Endothelial cell of umbilical vein (primary cell): ENCODE measurements at regions not wholly inside any gene's neighbourhood (a gene's known extent, or its start where the extent isn't known, plus 50 kb on each side); places are given as distances from the start of the nearest gene placed in this dataset.

Source experiments
- POLR2A ChIP-seq: IDR thresholded peaks from 2 replicates; pipeline ENCODE4 v1.6.1; 2012; ENCODE audit warnings: low read depth, mild to moderate bottlenecking, control low read depth, low read length
- TF ChIP-seq, protein P1 (sequence below), 2 donors: IDR thresholded peaks; 1 replicate in 1 of 2; 2 replicates in 1 of 2; pipeline ENCODE4 v1.5.1; 2011; ENCODE audit warnings: low read length in 2 of 2, mild to moderate bottlenecking in 2 of 2, moderate library complexity in 2 of 2, control low read depth in 1 of 2, inconsistent platforms in 1 of 2, low read depth in 1 of 2; ENCODE audit not compliant: insufficient read depth in 1 of 2; ENCODE audit errors: extremely low read depth in 1 of 2

DNA sequence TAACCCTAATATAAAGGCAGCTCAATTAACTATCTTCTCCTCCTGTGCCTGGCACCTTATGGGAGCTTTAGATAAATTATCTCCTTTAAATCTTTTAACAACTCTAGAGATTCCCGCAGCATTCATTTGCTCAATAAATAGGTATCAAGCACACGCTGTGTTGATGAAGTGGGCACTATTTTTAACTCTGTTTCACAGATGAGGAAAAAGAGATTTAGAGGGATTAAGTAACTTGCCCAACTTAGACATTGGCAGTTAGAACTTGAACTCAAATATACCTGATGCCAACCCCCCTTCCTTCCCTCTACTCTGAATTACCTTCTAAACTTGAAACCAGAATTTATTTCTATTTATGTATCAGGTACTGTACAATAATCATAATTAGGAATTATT lies 112.4 kb downstream of the SH3TC2 start:
- no peak for TF ChIP-seq POLR2A
- TF ChIP-seq, protein P1, sequence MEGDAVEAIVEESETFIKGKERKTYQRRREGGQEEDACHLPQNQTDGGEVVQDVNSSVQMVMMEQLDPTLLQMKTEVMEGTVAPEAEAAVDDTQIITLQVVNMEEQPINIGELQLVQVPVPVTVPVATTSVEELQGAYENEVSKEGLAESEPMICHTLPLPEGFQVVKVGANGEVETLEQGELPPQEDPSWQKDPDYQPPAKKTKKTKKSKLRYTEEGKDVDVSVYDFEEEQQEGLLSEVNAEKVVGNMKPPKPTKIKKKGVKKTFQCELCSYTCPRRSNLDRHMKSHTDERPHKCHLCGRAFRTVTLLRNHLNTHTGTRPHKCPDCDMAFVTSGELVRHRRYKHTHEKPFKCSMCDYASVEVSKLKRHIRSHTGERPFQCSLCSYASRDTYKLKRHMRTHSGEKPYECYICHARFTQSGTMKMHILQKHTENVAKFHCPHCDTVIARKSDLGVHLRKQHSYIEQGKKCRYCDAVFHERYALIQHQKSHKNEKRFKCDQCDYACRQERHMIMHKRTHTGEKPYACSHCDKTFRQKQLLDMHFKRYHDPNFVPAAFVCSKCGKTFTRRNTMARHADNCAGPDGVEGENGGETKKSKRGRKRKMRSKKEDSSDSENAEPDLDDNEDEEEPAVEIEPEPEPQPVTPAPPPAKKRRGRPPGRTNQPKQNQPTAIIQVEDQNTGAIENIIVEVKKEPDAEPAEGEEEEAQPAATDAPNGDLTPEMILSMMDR (IDR thresholded peaks at IDR 0.05; ENCODE audit: extremely low read depth in 1 of 2, insufficient read depth in 1 of 2, low read depth in 1 of 2, low read length in 2 of 2): no peak
